ENCODE measurements at regions not wholly inside any gene's neighbourhood (a gene's known extent, or its start where the extent isn't known, plus 50 kb on each side); places are given as distances from the start of the nearest gene placed in this dataset.

DNA sequence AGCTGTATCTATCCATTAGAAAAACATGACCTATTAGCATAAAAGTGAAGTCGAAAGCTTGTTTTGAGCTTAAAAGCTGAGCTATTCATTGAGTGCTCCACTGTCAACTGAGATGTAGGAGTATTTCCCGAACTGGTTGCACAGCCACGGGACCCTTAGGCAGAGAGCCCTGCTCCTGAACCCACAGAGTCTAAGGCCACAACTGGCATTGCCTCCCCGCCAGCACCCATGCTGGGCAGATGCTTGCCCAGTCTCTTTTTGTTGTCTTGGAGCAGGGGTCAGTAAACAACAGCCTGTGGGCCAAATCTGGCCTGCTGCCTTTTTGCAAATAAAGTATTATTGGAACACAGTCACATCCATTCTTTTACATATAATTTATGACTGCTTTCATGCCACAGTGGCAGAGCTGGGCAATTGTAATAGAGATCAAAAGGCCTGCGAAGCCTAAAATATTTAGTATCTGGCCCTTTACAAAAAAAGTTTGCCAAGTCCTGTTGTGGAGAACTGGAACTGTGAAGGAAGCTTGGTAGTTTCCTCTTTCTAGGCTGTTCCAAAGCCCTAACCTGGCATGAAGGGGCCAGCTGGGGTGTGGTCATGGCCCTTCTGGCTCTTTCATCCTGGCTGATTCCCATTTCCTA, 58.4 kb upstream of the WAPL start:
- CTCF ChIA-PET = interaction anchor here (0.6 to 2.1 kb wide), 2 partner anchors 180 to 347 kb away, joined by 3 to 9 read pairs; no protein-coding TSS in a partner anchor
- Histone ChIP-seq H3K4me1 (0 out of 3 replicates have a peak, but pooled peaks cover under 1% of the 10 kb centered on the region), H3K4me2 (no peak overlapping the region), H3K9me3 (no peaks in the 10 kb centered on the region), H3K4me3 (no peak overlapping the region), H3K27ac (no peak overlapping the region)
- FAIRE-seq = no peak
- no peak for TF ChIP-seq RAD21 (conservative IDR thresholded peaks at IDR 0.05 in 1 of 2, IDR thresholded peaks at IDR 0.05 in 1 of 2)
- no peak for TF ChIP-seq BHLHE40 (IDR thresholded peaks at IDR 0.05; ENCODE audit: low read depth, low read length)
- TF ChIP-seq NPAS2 (CRISPR knock-in tag; IDR thresholded peaks at IDR 0.05; ENCODE audit: borderline replicate concordance) = no peak
- no peak for TF ChIP-seq PHF8 (IDR thresholded peaks at IDR 0.05; ENCODE audit: borderline replicate concordance, low read depth)
- TF ChIP-seq EHMT2 (IDR thresholded peaks at IDR 0.05; ENCODE audit: low read depth) = no peak
- TF ChIP-seq MAZ (IDR thresholded peaks at IDR 0.05; ENCODE audit: borderline replicate concordance, low read depth, low read length) = no peak
- TF ChIP-seq KDM1A (IDR thresholded peaks at IDR 0.05; ENCODE audit: low read depth) = no peak
- TF ChIP-seq FOSL2 (IDR thresholded peaks at IDR 0.05) = no peak
- TF ChIP-seq FOSL2 (CRISPR knock-in tag; IDR thresholded peaks at IDR 0.05) = no peak
- ATAC-seq = no peak
- WGBS (ENCODE audit: missing lambda C conversion rate) = 80% methylated on average over 5 of the region's 5 CpGs
- POLR2A ChIA-PET = interaction anchor here (0.7 to 2.0 kb wide), 2 partner anchors 179 to 180 kb away, joined by 3 to 4 read pairs; no protein-coding TSS in a partner anchor
- DNase-seq (ENCODE audit: low read depth in 1 of 2, low spot score in 1 of 2) = no peak

DNA sequence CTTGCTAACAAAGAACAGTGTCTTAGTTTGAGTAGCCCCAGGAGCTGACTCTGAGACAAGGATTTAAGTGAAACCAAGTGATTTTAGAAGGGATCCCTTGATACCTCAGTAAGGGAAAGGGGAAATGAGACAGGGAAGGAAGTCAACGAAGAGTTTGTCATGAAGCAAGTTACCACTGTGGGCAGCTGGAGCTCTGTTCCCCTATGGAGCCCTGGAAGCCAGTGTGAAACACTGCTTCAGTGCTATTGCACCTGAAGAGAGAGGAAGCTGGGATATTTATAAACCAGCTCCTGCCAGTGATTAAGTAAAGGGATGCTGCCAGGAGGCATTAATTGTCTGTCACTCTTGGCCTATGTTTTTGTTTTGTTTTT, 58.9 kb upstream of the WAPL start:
- no peak overlapping the region for H3K4me2 ChIP-seq
- CTCF ChIA-PET = interaction anchor here (0.6 kb wide), 1 partner anchor 346 kb away, joined by 3 read pairs; no protein-coding TSS in a partner anchor
- TF ChIP-seq KDM5A (IDR thresholded peaks at IDR 0.05) (no peak), MAFK (IDR thresholded peaks at IDR 0.05; ENCODE audit: partially characterized antibody) (no peak), RAD21 (conservative IDR thresholded peaks at IDR 0.05 in 1 of 2, IDR thresholded peaks at IDR 0.05 in 1 of 2) (no peak), EHF (CRISPR knock-in tag; IDR thresholded peaks at IDR 0.05) (no peak), MAZ (IDR thresholded peaks at IDR 0.05; ENCODE audit: borderline replicate concordance, low read depth, low read length) (no peak), ZFP36 (IDR thresholded peaks at IDR 0.05; ENCODE audit: borderline replicate concordance, partially characterized antibody) (no peak), JUNB (IDR thresholded peaks at IDR 0.05) (no peak), FOSL2 (IDR thresholded peaks at IDR 0.05) (no peak), FOSL2 (CRISPR knock-in tag; IDR thresholded peaks at IDR 0.05) (no peak), NR3C1 (IDR thresholded peaks at IDR 0.05) (no peak), TFCP2L1 (CRISPR knock-in tag; IDR thresholded peaks at IDR 0.05) (no peak)
- TF ChIP-seq, protein P1, sequence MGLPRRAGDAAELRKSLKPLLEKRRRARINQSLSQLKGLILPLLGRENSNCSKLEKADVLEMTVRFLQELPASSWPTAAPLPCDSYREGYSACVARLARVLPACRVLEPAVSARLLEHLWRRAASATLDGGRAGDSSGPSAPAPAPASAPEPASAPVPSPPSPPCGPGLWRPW (IDR thresholded peaks at IDR 0.05) = no peak
- TF ChIP-seq, protein P2, sequence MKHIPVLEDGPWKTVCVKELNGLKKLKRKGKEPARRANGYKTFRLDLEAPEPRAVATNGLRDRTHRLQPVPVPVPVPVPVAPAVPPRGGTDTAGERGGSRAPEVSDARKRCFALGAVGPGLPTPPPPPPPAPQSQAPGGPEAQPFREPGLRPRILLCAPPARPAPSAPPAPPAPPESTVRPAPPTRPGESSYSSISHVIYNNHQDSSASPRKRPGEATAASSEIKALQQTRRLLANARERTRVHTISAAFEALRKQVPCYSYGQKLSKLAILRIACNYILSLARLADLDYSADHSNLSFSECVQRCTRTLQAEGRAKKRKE (CRISPR knock-in tag; IDR thresholded peaks at IDR 0.05; ENCODE audit: low read depth) = no peak
- no peak for ATAC-seq
- no peaks in the 10 kb centered on the region for H3K9me3 ChIP-seq
- 0 out of 3 replicates have a peak, but pooled peaks cover 3% of the 10 kb centered on the region for H3K4me1 ChIP-seq
- FAIRE-seq = no peak
- POLR2A ChIA-PET = no interaction called here
- no peak for DNase-seq (ENCODE audit: low read depth in 1 of 2, low spot score in 1 of 2)
- H3K27ac ChIP-seq = no peak overlapping the region
- WGBS (ENCODE audit: missing lambda C conversion rate) = 37% methylated on average over 1 of the region's 1 CpG
- no peak overlapping the region for H3K4me3 ChIP-seq

DNA sequence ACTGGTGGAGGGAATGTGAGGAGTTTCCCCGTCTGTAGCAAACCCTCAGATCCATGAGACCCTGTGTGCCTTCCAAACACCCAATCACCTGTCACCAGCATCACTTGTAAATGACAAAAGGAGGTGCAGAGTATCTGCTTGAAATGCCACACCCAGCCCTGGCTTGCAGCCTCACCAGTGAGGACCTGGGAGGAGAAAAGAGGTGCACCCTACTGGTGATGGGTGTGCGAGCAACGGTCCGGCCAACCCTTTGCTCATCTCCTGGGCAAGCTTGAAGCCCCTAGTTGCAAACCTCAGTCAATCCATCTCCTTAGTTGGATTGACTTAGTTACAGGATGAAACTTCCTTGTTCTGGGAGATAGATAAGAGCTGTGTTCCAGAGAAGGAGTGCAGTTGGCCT, 62.4 kb upstream of the WAPL start:
- ATAC-seq = peak; percentile 68 to 80
- TF ChIP-seq NFE2L2 (conservative IDR thresholded peaks at IDR 0.05; ENCODE audit: low read length) (no peak), RAD21 (conservative IDR thresholded peaks at IDR 0.05 in 1 of 2, IDR thresholded peaks at IDR 0.05 in 1 of 2) (peak; percentile 26 to 31; a peak in 3 of 5 replicates), TP53 (CRISPR knock-in tag; IDR thresholded peaks at IDR 0.05) (no peak), EHF (CRISPR knock-in tag; IDR thresholded peaks at IDR 0.05) (no peak), RCOR1 (IDR thresholded peaks at IDR 0.05; ENCODE audit: low read depth, low read length) (no peak), SMC3 (IDR thresholded peaks at IDR 0.05) (peak; percentile 30; the same call in 1 of the 3 replicates), CHD2 (IDR thresholded peaks at IDR 0.05; ENCODE audit: low read length, partially characterized antibody) (no peak)
- TF ChIP-seq, protein P3, sequence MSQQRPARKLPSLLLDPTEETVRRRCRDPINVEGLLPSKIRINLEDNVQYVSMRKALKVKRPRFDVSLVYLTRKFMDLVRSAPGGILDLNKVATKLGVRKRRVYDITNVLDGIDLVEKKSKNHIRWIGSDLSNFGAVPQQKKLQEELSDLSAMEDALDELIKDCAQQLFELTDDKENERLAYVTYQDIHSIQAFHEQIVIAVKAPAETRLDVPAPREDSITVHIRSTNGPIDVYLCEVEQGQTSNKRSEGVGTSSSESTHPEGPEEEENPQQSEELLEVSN (IDR thresholded peaks at IDR 0.05; ENCODE audit: borderline replicate concordance, low read depth) = no peak
- FAIRE-seq = no peak
- H3K4me2 ChIP-seq = no peak overlapping the region
- H3K4me1 ChIP-seq = 0 out of 3 replicates have a peak, but pooled peaks cover 3% of the 10 kb centered on the region
- H3K4me3 ChIP-seq = no peak overlapping the region
- ChIA-PET CTCF (interaction anchor here (0.6 to 12.5 kb wide), 15 partner anchors 9 to 486 kb away, joined by 3 to 143 read pairs (median 7); no protein-coding TSS in a partner anchor), POLR2A (interaction anchor here (2.0 kb wide), 1 partner anchor 184 kb away, joined by 18 read pairs; no protein-coding TSS in a partner anchor)
- 69% methylated on average over 4 of the region's 4 CpGs for WGBS (ENCODE audit: missing lambda C conversion rate)
- H3K27ac ChIP-seq = no peak overlapping the region
- peak; percentile 31 to 55 for DNase-seq (ENCODE audit: low read depth in 1 of 2, low spot score in 1 of 2)
- H3K9me3 ChIP-seq = no peaks in the 10 kb centered on the region
